CD4-positive, CD25-positive, alpha-beta regulatory T cell (primary cell): ENCODE measurements at regions not wholly inside any gene's neighbourhood (a gene's known extent, or its start where the extent isn't known, plus 50 kb on each side); places are given as distances from the start of the nearest gene placed in this dataset.

Source experiments
- ATAC-seq, 2 donors: fragments of 150-1000 bp; cut with Tn5 transposase; one replicate each; pipeline ENCODE4 v1.10.0; 2021; ENCODE audit warnings: low read depth in 2 of 2, moderate number of reproducible peaks in 2 of 2, moderate library complexity in 1 of 2
- DNase-seq, 3 donors: peaks; one replicate each; pipeline versions ENCODE4 v3.0.0 to v3.0.0-alpha.2; 2012 to 2022; ENCODE audit warnings: mixed read lengths in 1 of 3
- H3K27ac ChIP-seq: one replicate; pipeline ENCODE4 v1.7.0; 2013; ENCODE audit warnings: mild to moderate bottlenecking, low read length; ENCODE audit not compliant: insufficient read depth, poor library complexity, severe bottlenecking
- H3K27me3 ChIP-seq: one replicate; pipeline ENCODE4 v1.7.0; 2013; ENCODE audit warnings: low read length; ENCODE audit not compliant: control insufficient read depth, insufficient read depth
- H3K36me3 ChIP-seq: one replicate; pipeline ENCODE4 v1.7.0; 2013; ENCODE audit warnings: mild to moderate bottlenecking, low read length, moderate library complexity; ENCODE audit not compliant: control insufficient read depth, insufficient read depth
- H3K4me1 ChIP-seq: 2 replicates; pipeline ENCODE4 v1.7.0; 2013; ENCODE audit warnings: mild to moderate bottlenecking, low read length; ENCODE audit not compliant: insufficient read depth, control insufficient read depth, poor library complexity, severe bottlenecking
- H3K4me3 ChIP-seq: one replicate; pipeline ENCODE4 v1.7.0; 2013; ENCODE audit warnings: low read depth, mild to moderate bottlenecking, low read length, moderate library complexity
- H3K9me3 ChIP-seq, 2 experiments: 1 replicate in 1 of 2; 2 replicates in 1 of 2; pipeline ENCODE4 v1.7.0; 2013; ENCODE audit warnings: low read length in 2 of 2, mild to moderate bottlenecking in 1 of 2, moderate library complexity in 1 of 2; ENCODE audit not compliant: control insufficient read depth in 2 of 2
- H3K27ac Mint-ChIP-seq, 3 donors: one replicate each; pipeline ENCODE4 v1.8.0; 2020 to 2022; ENCODE audit warnings: mild to moderate bottlenecking in 3 of 3, mixed read lengths in 3 of 3, moderate library complexity in 2 of 3
- H3K27me3 Mint-ChIP-seq: one replicate; pipeline ENCODE4 v1.8.0; 2022; ENCODE audit warnings: mild to moderate bottlenecking, mixed read lengths
- H3K36me3 Mint-ChIP-seq: one replicate; pipeline ENCODE4 v1.8.0; 2020; ENCODE audit warnings: mixed read lengths
- H3K4me1 Mint-ChIP-seq, 4 donors: one replicate each; pipeline ENCODE4 v1.8.0; 2020 to 2022; ENCODE audit warnings: mixed read lengths in 4 of 4, mild to moderate bottlenecking in 1 of 4
- H3K4me3 Mint-ChIP-seq, 4 donors: one replicate each; pipeline ENCODE4 v1.8.0; 2020 to 2022; ENCODE audit warnings: mild to moderate bottlenecking in 4 of 4, mixed read lengths in 4 of 4, moderate library complexity in 3 of 4
- H3K9me3 Mint-ChIP-seq, 7 donors: one replicate each; pipeline ENCODE4 v1.8.0; 2020 to 2022; ENCODE audit warnings: mixed read lengths in 7 of 7, mild to moderate bottlenecking in 3 of 7, moderate library complexity in 2 of 7

DNA sequence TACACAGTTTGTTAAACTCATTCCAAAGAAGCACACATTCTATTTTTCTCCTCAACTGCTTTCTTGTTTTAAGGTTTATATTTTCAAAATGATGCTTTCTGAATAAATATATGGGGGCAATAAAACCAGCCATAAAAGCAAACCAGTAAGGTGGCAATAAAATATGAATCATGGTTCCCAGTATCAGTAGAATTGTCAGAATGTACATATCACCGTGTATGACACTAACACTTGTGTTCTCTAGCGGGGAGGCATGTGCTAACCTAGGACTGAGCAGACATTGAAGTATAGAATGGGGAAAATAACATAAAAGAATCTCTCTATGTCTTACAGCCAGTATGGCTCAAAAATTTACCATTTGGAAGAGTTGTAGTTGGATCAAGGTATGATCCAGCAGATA is 329.9 kb upstream of the ISL1 start:
- H3K9me3 ChIP-seq = no peaks in the 10 kb centered on the region
- H3K36me3 ChIP-seq = no peaks in the 10 kb centered on the region
- ATAC-seq (no peak), DNase-seq (no peak)
- H3K27me3 Mint-ChIP-seq = no peaks in the 10 kb centered on the region
- H3K9me3 Mint-ChIP-seq = peaks cover 0 to 4% (median 3%) of the 10 kb centered on the region in 7 donors
- no peaks in the 10 kb centered on the region for H3K36me3 Mint-ChIP-seq
- no peak overlapping the region for H3K27ac ChIP-seq
- peak overlapping the region in 1 of 3 donors; percentile 26 for H3K27ac Mint-ChIP-seq
- no peak overlapping the region for H3K4me3 ChIP-seq
- no peaks in the 10 kb centered on the region for H3K4me1 Mint-ChIP-seq
- H3K4me3 Mint-ChIP-seq = no peak overlapping the region
- H3K27me3 ChIP-seq = no peaks in the 10 kb centered on the region
- no peaks in the 10 kb centered on the region for H3K4me1 ChIP-seq

DNA sequence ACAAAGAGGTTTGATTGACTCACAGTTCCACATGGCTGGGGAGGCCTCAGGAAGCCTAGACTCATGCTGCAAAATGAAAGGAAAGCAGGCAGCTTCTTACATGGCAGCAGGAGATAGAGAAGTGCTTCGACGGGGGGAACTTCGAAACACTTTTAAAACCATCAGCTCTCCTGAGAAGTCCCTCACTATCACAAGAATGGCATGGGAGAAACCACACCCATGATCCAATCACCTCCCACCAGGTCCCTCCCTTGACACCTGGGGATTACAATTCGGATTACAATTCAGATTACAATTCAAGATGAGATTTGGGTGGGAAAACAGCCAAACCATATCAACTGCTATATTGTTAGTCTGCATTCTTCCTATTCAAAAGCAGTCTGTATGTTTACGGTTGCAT is 322.3 kb upstream of the ISL1 start:
- H3K27ac Mint-ChIP-seq = no peak overlapping the region
- no peaks in the 10 kb centered on the region for H3K27me3 Mint-ChIP-seq
- H3K4me1 Mint-ChIP-seq = no peaks in the 10 kb centered on the region
- Histone ChIP-seq H3K27ac (no peak overlapping the region), H3K4me1 (no peaks in the 10 kb centered on the region), H3K9me3 (peaks cover 0 to 6% of the 10 kb centered on the region in 2 experiments), H3K36me3 (no peaks in the 10 kb centered on the region), H3K4me3 (no peak overlapping the region), H3K27me3 (no peaks in the 10 kb centered on the region)
- ATAC-seq (no peak), DNase-seq (no peak)
- peaks cover 0 to 21% (median 4%) of the 10 kb centered on the region in 7 donors for H3K9me3 Mint-ChIP-seq
- no peak overlapping the region for H3K4me3 Mint-ChIP-seq
- no peaks in the 10 kb centered on the region for H3K36me3 Mint-ChIP-seq

DNA sequence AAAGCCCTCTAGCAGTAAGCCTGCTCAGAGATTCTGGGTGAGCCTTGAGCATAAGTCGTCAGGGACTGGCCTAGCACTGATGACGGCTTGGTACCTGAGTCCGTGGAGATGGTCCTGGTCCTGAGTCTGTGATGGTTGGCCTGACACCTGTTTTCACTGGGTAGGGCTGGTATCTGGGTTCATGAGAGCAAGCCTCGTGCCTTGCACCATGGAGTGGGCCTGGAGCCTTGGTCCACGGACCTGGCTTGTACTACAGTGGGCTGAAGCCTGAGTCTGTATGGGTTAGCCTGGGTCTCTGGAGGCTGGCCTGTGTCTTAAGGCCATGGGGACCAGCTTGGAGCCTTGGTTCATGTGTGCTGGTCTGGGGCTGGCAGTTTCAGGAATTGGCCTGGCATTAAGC is 310.3 kb upstream of the ISL1 start:
- Histone ChIP-seq H3K4me3 (no peak overlapping the region), H3K9me3 (peaks cover 2 to 8% of the 10 kb centered on the region in 2 experiments), H3K27me3 (no peaks in the 10 kb centered on the region), H3K36me3 (no peaks in the 10 kb centered on the region), H3K4me1 (no peaks in the 10 kb centered on the region), H3K27ac (no peak overlapping the region)
- peaks cover 3 to 27% (median 9%) of the 10 kb centered on the region in 7 donors for H3K9me3 Mint-ChIP-seq
- H3K4me1 Mint-ChIP-seq = no peaks in the 10 kb centered on the region
- no peak overlapping the region for H3K27ac Mint-ChIP-seq
- no peaks in the 10 kb centered on the region for H3K36me3 Mint-ChIP-seq
- H3K4me3 Mint-ChIP-seq = no peak overlapping the region
- no peak for ATAC-seq
- no peaks in the 10 kb centered on the region for H3K27me3 Mint-ChIP-seq
- DNase-seq = no peak

DNA sequence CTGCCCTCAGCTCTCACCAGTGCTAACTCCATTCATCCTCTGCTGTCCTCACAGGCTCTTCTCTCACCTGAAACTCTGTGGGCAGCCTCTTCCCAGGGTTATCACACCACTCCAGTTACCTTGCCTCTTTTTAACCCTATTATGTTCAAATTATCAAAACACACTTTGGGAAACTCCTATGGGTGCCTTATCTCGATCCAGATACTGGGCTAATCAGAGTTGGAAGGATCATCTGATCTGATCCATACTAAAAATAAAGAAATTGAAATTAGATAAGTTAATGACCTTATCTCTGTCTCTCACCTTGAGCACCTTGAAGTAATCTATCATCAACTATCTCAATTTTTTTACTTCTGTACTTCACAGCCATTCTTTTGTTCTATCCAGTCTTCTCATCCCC is 300.5 kb upstream of the ISL1 start:
- DNase-seq (no peak), ATAC-seq (no peak)
- H3K4me1 ChIP-seq = no peaks in the 10 kb centered on the region
- no peak overlapping the region for H3K4me3 Mint-ChIP-seq
- H3K27me3 ChIP-seq = no peaks in the 10 kb centered on the region
- no peaks in the 10 kb centered on the region for H3K4me1 Mint-ChIP-seq
- H3K27ac Mint-ChIP-seq = no peak overlapping the region
- no peaks in the 10 kb centered on the region for H3K27me3 Mint-ChIP-seq
- H3K9me3 Mint-ChIP-seq = peaks cover 0 to 13% (median 5%) of the 10 kb centered on the region in 7 donors
- no peak overlapping the region for H3K4me3 ChIP-seq
- no peaks in the 10 kb centered on the region for H3K36me3 ChIP-seq
- no peaks in the 10 kb centered on the region for H3K9me3 ChIP-seq
- no peaks in the 10 kb centered on the region for H3K36me3 Mint-ChIP-seq
- H3K27ac ChIP-seq = no peak overlapping the region

DNA sequence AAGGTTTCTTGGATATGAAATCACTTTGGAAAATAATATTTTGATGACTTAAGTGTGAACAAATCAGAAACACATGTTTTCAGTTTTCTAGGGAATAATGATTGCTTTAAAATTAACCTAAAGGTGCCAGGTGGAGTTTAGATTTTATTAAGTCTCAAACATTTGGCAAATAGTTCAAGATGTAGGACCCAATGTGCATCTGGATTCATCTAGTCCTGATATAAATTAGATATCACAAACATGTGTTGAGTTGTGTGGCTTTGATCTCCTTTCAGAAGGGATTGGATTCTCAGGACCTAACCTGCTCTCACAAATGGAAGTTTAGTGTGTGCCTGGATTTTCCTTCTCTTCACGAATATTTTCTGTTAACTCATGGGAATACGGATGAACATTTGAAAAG is 291.4 kb upstream of the ISL1 start:
- Histone ChIP-seq H3K4me3 (no peak overlapping the region), H3K36me3 (no peaks in the 10 kb centered on the region), H3K9me3 (no peaks in the 10 kb centered on the region), H3K27me3 (no peaks in the 10 kb centered on the region), H3K27ac (no peak overlapping the region), H3K4me1 (no peaks in the 10 kb centered on the region)
- Mint-ChIP-seq H3K9me3 (peaks cover 2 to 10% (median 6%) of the 10 kb centered on the region in 7 donors), H3K27me3 (no peaks in the 10 kb centered on the region), H3K36me3 (no peaks in the 10 kb centered on the region), H3K4me3 (no peak overlapping the region), H3K4me1 (no peaks in the 10 kb centered on the region), H3K27ac (no peak overlapping the region)
- ATAC-seq (no peak), DNase-seq (no peak)

DNA sequence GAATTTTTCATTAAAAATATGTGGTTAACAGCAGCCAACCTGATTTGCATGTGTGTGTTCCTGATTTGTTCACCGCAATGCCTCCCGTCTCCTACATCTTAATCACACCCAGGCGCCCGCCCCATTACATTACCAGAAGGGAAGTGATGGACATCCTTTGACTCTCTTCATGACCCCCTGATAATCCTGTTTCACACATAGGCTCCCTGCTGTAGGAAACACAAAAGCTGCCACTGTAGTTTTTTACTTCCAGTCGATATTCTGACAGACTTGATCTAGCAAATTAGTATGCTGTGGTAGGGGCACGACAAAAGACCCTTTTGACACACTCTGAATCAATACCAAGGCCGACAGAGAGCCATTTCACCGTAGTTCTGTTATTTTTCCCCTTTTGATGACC is 287.8 kb upstream of the ISL1 start:
- DNase-seq (no peak), ATAC-seq (no peak)
- no peaks in the 10 kb centered on the region for H3K36me3 Mint-ChIP-seq
- H3K27ac Mint-ChIP-seq = no peak overlapping the region
- no peak overlapping the region for H3K27ac ChIP-seq
- H3K9me3 ChIP-seq = no peaks in the 10 kb centered on the region
- no peak overlapping the region for H3K4me3 Mint-ChIP-seq
- no peaks in the 10 kb centered on the region for H3K36me3 ChIP-seq
- no peaks in the 10 kb centered on the region for H3K4me1 Mint-ChIP-seq
- peaks cover 2 to 7% (median 6%) of the 10 kb centered on the region in 7 donors for H3K9me3 Mint-ChIP-seq
- no peaks in the 10 kb centered on the region for H3K27me3 ChIP-seq
- H3K4me3 ChIP-seq = no peak overlapping the region
- H3K4me1 ChIP-seq = no peaks in the 10 kb centered on the region
- H3K27me3 Mint-ChIP-seq = no peaks in the 10 kb centered on the region

DNA sequence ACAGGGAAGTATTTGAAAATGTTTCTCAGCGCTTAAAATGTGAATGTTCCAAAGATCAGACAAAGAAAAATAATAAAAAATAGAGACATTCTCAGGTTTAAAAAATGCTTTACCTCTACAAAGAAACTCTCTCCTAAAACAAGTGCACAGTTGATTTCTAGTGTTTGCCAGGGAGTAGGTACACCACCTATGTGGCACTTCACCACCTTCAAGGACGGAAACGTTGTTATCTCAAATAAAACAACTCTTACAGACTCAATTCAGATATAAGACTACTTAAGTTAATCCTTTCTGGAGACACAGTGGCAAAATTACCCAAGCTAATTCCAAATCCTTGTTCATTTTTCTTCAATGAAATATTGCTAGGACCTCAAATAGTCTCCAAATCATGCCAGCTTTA is 286.4 kb upstream of the ISL1 start:
- Histone ChIP-seq H3K36me3 (no peaks in the 10 kb centered on the region), H3K4me3 (no peak overlapping the region), H3K4me1 (no peaks in the 10 kb centered on the region), H3K27ac (no peak overlapping the region), H3K27me3 (no peaks in the 10 kb centered on the region), H3K9me3 (peaks cover 0 to 3% of the 10 kb centered on the region in 2 experiments)
- no peak overlapping the region for H3K4me3 Mint-ChIP-seq
- ATAC-seq = no peak
- no peaks in the 10 kb centered on the region for H3K36me3 Mint-ChIP-seq
- H3K27ac Mint-ChIP-seq = no peak overlapping the region
- no peaks in the 10 kb centered on the region for H3K4me1 Mint-ChIP-seq
- DNase-seq = no peak
- peaks cover 0 to 6% (median 5%) of the 10 kb centered on the region in 7 donors for H3K9me3 Mint-ChIP-seq
- H3K27me3 Mint-ChIP-seq = no peaks in the 10 kb centered on the region

DNA sequence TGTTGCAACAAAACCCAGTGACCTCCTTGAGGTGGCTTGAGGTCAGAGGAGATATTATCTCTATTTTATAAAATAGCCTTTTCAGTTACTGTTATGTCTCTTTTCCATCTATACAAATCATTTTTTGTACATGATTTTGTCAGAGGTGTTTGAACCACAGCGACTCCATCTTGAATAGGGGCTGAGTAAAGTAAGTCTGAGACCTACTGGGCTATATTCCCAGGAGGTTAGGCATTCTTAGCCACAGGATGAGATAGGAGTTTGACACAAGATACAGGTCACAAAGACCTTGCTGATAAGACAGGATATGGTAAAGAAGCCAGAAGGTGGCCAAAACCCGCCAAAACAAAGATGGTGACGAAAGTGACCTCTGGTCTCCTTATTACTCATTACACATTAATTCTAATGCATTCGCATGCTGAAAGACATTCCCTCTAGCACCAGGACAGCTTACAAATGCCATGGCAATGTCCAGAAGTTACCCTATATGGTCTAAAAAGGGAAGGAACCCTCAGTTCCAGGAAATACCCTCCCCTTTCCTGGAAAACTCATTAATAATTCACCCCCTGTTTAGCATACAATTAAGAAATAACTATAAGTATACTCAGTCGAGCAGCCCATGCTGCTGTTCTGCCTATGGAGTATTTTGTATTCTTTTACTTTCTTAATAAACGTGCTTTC is 283.9 kb upstream of the ISL1 start:
- DNase-seq (no peak), ATAC-seq (no peak)
- Histone ChIP-seq H3K4me3 (no peak overlapping the region), H3K27ac (no peak overlapping the region), H3K9me3 (peaks cover 0 to 3% of the 10 kb centered on the region in 2 experiments), H3K27me3 (no peaks in the 10 kb centered on the region), H3K36me3 (no peaks in the 10 kb centered on the region), H3K4me1 (no peaks in the 10 kb centered on the region)
- peak overlapping the region in 1 of 4 donors; percentile 1 for H3K4me3 Mint-ChIP-seq
- peaks cover 0 to 9% (median 5%) of the 10 kb centered on the region in 7 donors for H3K9me3 Mint-ChIP-seq
- H3K27ac Mint-ChIP-seq = no peak overlapping the region
- no peaks in the 10 kb centered on the region for H3K36me3 Mint-ChIP-seq
- no peaks in the 10 kb centered on the region for H3K27me3 Mint-ChIP-seq
- no peaks in the 10 kb centered on the region for H3K4me1 Mint-ChIP-seq
